SK-N-SH (cell line): ENCODE measurements at regions not wholly inside any gene's neighbourhood (a gene's known extent, or its start where the extent isn't known, plus 50 kb on each side); places are given as distances from the start of the nearest gene placed in this dataset.

Experiments
- CTCF ChIA-PET: fragments of 300-600, 350-600 bp; formaldehyde crosslinking; extraction: SDS; loops from one replicate; lab custom pipeline; 2021; lab: Yijun Ruan, JAX
- POLR2A ChIA-PET: fragments of 350-600 bp; sonication (Branson Sonifier 250); formaldehyde crosslinking; extraction: SDS; loops from one replicate; lab custom pipeline; 2020; ENCODE audit warnings: antibody characterized with exemption, inconsistent platforms; lab: Yijun Ruan, JAX
- DNase-seq: peaks from one replicate; pipeline ENCODE4 v3.0.0; 2012
- H2AFZ ChIP-seq: fragments of 200-600 bp; sonication (generic); 2 replicates; pipeline ENCODE4 v1.8.1; 2016; ENCODE audit warnings: antibody characterized with exemption, mild to moderate bottlenecking, low read depth
- H3F3A ChIP-seq: fragments of 200-600 bp; sonication (generic); replicated peaks from 2 replicates; pipeline ENCODE3; 2016; ENCODE audit warnings: antibody characterized with exemption, mild to moderate bottlenecking; ENCODE audit not compliant: insufficient read depth
- H3K27ac ChIP-seq, 2 experiments: fragments of 200-500 bp in 1 of 2; fragments of 200-600 bp in 1 of 2; sonication (Bioruptor generic) in 1 of 2; sonication (generic), shearing (Covaris generic) in 1 of 2; 2 replicates each; pipeline versions ENCODE4 v1.5.1 to v1.6.1; 2014 to 2016; ENCODE audit warnings: low read depth in 2 of 2, inconsistent platforms in 1 of 2, low read length in 1 of 2, mild to moderate bottlenecking in 1 of 2, mixed read lengths in 1 of 2
- H3K27me3 ChIP-seq: fragments of 200-600 bp; sonication (generic), shearing (Covaris generic); 2 replicates; pipeline ENCODE4 v1.6.1; 2016; ENCODE audit warnings: mixed run types; ENCODE audit not compliant: insufficient read depth
- H3K36me3 ChIP-seq, 2 experiments: fragments of 200-500 bp in 1 of 2; fragments of 200-600 bp in 1 of 2; sonication (Bioruptor generic) in 1 of 2; sonication (generic) in 1 of 2; replicated peaks in 1 of 2; 2 replicates each; pipeline versions ENCODE3 to v1.5.1; 2014 to 2016; ENCODE audit warnings: low read length in 1 of 2, mild to moderate bottlenecking in 1 of 2; ENCODE audit not compliant: insufficient read depth in 2 of 2, control insufficient read depth in 1 of 2
- H3K4me1 ChIP-seq, 2 experiments: fragments of 200-500 bp in 1 of 2; fragments of 200-600 bp in 1 of 2; sonication (Bioruptor generic) in 1 of 2; sonication (generic), shearing (Covaris generic) in 1 of 2; 2 replicates each; pipeline versions ENCODE4 v1.5.1 to v1.6.1; 2014 to 2016; ENCODE audit warnings: low read depth in 1 of 2, low read length in 1 of 2, mixed run types in 1 of 2; ENCODE audit not compliant: insufficient read depth in 2 of 2, control insufficient read depth in 1 of 2
- H3K4me2 ChIP-seq: fragments of 200-600 bp; sonication (generic), shearing (Covaris generic); 2 replicates; pipeline ENCODE4 v1.6.1; 2017; ENCODE audit warnings: mixed run types
- H3K4me3 ChIP-seq, 2 experiments: fragments of 200-500 bp in 1 of 2; fragments of 200-600 bp in 1 of 2; sonication (Bioruptor generic) in 1 of 2; sonication (generic), shearing (Covaris generic) in 1 of 2; 2 replicates each; pipeline versions ENCODE4 v1.5.1 to v1.8.1; 2014 to 2016; ENCODE audit warnings: low read depth in 2 of 2, inconsistent platforms in 1 of 2, low read length in 1 of 2, mild to moderate bottlenecking in 1 of 2, mixed read lengths in 1 of 2, moderate library complexity in 1 of 2
- H3K79me2 ChIP-seq: fragments of 200-600 bp; sonication (generic); 2 replicates; pipeline ENCODE4 v1.8.1; 2017; ENCODE audit warnings: mild to moderate bottlenecking; ENCODE audit not compliant: insufficient read depth
- H3K9ac ChIP-seq: fragments of 200-600 bp; sonication (generic); 2 replicates; pipeline ENCODE4 v1.6.1; 2017; ENCODE audit warnings: mixed run types
- H3K9me2 ChIP-seq: fragments of 200-600 bp; sonication (generic); 2 replicates; pipeline ENCODE4 v1.6.1; 2017; ENCODE audit warnings: mixed run types
- H3K9me3 ChIP-seq: fragments of 200-600 bp; sonication (generic); 2 replicates; pipeline ENCODE4 v1.6.1; 2017; ENCODE audit warnings: mixed run types, mild to moderate bottlenecking, moderate library complexity
- H4K20me1 ChIP-seq: fragments of 200-600 bp; sonication (generic); 2 replicates; pipeline ENCODE4 v1.6.1; 2017; ENCODE audit warnings: mild to moderate bottlenecking, mixed run types; ENCODE audit not compliant: insufficient read depth
- ELF1 ChIP-seq: IDR thresholded peaks from 2 replicates; pipeline ENCODE4 v1.4.0; 2012
- EZH2phosphoT487 ChIP-seq: fragments of 200-600 bp; sonication (generic); IDR thresholded peaks from 2 replicates; pipeline ENCODE4 v1.6.1; 2017; ENCODE audit warnings: low read depth, mixed run types, mild to moderate bottlenecking, antibody characterized with exemption, moderate library complexity, borderline replicate concordance
- FOSL2 ChIP-seq: IDR thresholded peaks from 2 replicates; pipeline ENCODE4 v1.4.0; 2012; ENCODE audit warnings: low read depth, mild to moderate bottlenecking, moderate library complexity, borderline replicate concordance
- FOXJ3 ChIP-seq: sonication (generic); formaldehyde crosslinking; IDR thresholded peaks from 2 replicates; pipeline ENCODE4 v1.5.1; 2020; ENCODE audit warnings: mild to moderate bottlenecking, missing genetic modification reagents
- FOXM1 ChIP-seq: IDR thresholded peaks from 2 replicates; pipeline ENCODE4 v1.4.0; 2012; ENCODE audit warnings: low read depth, mild to moderate bottlenecking
- GABPA ChIP-seq: IDR thresholded peaks from 2 replicates; pipeline ENCODE4 v1.4.0; 2012; ENCODE audit warnings: low read depth, mild to moderate bottlenecking
- MEF2A ChIP-seq: IDR thresholded peaks from 2 replicates; pipeline ENCODE4 v1.4.0; 2012; ENCODE audit warnings: low read depth, borderline replicate concordance
- NFIC ChIP-seq: IDR thresholded peaks from 2 replicates; pipeline ENCODE4 v1.4.0; 2012; ENCODE audit warnings: borderline replicate concordance
- NRF1 ChIP-seq: IDR thresholded peaks from 2 replicates; pipeline ENCODE4 v1.6.1; 2012; ENCODE audit warnings: low read depth, mild to moderate bottlenecking, low read length
- POLR2AphosphoS5 ChIP-seq: IDR thresholded peaks from 2 replicates; pipeline ENCODE4 v1.6.1; 2012; ENCODE audit warnings: low read depth, low read length
- RCOR1 ChIP-seq: fragments of 150-350 bp; IDR thresholded peaks from 2 replicates; pipeline ENCODE4 v1.6.1; 2017; ENCODE audit warnings: antibody characterized with exemption, low read length
- RXRA ChIP-seq: IDR thresholded peaks from 2 replicates; pipeline ENCODE4 v1.4.0; 2012; ENCODE audit warnings: low read depth, mild to moderate bottlenecking, borderline replicate concordance
- SMC3 ChIP-seq: IDR thresholded peaks from 2 replicates; pipeline ENCODE4 v1.6.1; 2012; ENCODE audit warnings: low read depth, low read length, improper control_type of control experiment
- TEAD4 ChIP-seq: IDR thresholded peaks from 2 replicates; pipeline ENCODE4 v1.4.0; 2012; ENCODE audit warnings: mild to moderate bottlenecking, borderline replicate concordance; ENCODE audit not compliant: insufficient read depth
- WGBS: methylation state at CpG from one replicate; pipeline ENCODE4 v1.1.6; 2017; ENCODE audit warnings: low lambda C conversion rate; 5-methylcytosine and 5-hydroxymethylcytosine counted together
- TF ChIP-seq, protein P1 (sequence below): fragments of 200-600 bp; sonication (generic); IDR thresholded peaks from 2 replicates; pipeline ENCODE4 v1.6.1; 2017; ENCODE audit warnings: antibody characterized with exemption, mild to moderate bottlenecking, moderate library complexity
- TF ChIP-seq, protein P2 (sequence below): fragments of 150-350 bp; IDR thresholded peaks from 2 replicates; pipeline ENCODE4 v1.6.1; 2016; ENCODE audit warnings: mild to moderate bottlenecking, low read depth, low read length
- TF ChIP-seq, protein P3 (sequence below): IDR thresholded peaks from 2 replicates; pipeline ENCODE4; 2012
- TF ChIP-seq, protein P4 (sequence below): fragments of 150-350 bp; IDR thresholded peaks from 2 replicates; pipeline ENCODE4 v1.6.1; 2017; ENCODE audit warnings: antibody characterized with exemption, low read length, low read depth, borderline replicate concordance
- TF ChIP-seq, protein P5 (sequence below): IDR thresholded peaks from 2 replicates; pipeline ENCODE4 v1.6.1; 2012; ENCODE audit warnings: mild to moderate bottlenecking, low read depth, low read length, moderate library complexity

DNA sequence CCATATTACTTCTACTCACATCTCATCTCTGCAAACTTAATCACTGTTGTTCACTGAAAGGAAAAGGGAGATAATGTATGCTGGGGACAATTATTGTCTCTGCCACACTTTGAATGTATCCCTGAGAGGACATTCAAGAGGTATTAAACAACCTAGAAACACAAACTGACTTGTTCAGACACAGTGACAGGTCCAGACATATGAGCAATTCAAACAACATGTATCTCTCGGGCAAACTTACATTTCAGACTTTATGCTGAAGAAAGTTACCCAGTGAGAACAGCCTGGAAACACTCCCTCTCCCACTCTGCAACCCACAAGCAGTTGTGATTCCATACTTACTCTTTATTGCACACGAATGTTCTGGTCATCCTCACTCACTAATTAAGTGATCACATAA lies 968.7 kb upstream of the SLC10A2 start (continued):
- TF ChIP-seq TEAD4 (no peak), RCOR1 (no peak)

DNA sequence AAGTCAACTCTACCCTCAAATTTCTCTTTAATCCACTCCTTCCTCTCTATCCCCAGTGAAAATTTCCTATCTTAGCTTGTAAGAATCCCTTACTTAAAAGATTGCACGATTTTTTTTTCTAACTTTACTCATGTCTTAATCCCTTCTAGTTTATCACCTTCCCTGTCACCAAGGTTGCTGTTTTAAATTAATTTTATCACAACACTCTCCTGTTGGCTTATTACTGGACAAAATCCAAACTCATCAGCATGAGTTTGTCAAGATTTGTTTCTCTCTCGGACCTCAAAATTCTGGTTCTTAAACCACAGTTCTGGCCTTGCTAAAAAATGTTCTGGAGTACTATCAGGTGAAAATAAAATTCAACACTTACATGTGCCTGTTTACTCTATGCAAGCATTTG lies 959.1 kb upstream of the SLC10A2 start:
- no peak overlapping the region for H3K4me3 ChIP-seq
- H4K20me1 ChIP-seq = no peaks in the 10 kb centered on the region
- TF ChIP-seq RCOR1 = no peak
- TF ChIP-seq, protein P1, sequence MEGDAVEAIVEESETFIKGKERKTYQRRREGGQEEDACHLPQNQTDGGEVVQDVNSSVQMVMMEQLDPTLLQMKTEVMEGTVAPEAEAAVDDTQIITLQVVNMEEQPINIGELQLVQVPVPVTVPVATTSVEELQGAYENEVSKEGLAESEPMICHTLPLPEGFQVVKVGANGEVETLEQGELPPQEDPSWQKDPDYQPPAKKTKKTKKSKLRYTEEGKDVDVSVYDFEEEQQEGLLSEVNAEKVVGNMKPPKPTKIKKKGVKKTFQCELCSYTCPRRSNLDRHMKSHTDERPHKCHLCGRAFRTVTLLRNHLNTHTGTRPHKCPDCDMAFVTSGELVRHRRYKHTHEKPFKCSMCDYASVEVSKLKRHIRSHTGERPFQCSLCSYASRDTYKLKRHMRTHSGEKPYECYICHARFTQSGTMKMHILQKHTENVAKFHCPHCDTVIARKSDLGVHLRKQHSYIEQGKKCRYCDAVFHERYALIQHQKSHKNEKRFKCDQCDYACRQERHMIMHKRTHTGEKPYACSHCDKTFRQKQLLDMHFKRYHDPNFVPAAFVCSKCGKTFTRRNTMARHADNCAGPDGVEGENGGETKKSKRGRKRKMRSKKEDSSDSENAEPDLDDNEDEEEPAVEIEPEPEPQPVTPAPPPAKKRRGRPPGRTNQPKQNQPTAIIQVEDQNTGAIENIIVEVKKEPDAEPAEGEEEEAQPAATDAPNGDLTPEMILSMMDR = no peak
- no peak for TF ChIP-seq NFIC
- no peak for TF ChIP-seq EZH2phosphoT487
- no peak for TF ChIP-seq SMC3
- no peak for TF ChIP-seq FOXM1
- TF ChIP-seq, protein P2, sequence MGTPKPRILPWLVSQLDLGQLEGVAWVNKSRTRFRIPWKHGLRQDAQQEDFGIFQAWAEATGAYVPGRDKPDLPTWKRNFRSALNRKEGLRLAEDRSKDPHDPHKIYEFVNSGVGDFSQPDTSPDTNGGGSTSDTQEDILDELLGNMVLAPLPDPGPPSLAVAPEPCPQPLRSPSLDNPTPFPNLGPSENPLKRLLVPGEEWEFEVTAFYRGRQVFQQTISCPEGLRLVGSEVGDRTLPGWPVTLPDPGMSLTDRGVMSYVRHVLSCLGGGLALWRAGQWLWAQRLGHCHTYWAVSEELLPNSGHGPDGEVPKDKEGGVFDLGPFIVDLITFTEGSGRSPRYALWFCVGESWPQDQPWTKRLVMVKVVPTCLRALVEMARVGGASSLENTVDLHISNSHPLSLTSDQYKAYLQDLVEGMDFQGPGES = no peak
- no peak for TF ChIP-seq POLR2AphosphoS5
- no peak for TF ChIP-seq ELF1
- TF ChIP-seq MEF2A = no peak
- TF ChIP-seq, protein P3, sequence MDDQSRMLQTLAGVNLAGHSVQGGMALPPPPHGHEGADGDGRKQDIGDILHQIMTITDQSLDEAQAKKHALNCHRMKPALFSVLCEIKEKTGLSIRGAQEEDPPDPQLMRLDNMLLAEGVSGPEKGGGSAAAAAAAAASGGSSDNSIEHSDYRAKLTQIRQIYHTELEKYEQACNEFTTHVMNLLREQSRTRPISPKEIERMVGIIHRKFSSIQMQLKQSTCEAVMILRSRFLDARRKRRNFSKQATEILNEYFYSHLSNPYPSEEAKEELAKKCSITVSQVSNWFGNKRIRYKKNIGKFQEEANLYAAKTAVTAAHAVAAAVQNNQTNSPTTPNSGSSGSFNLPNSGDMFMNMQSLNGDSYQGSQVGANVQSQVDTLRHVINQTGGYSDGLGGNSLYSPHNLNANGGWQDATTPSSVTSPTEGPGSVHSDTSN = no peak
- TF ChIP-seq RXRA = no peak
- TF ChIP-seq FOSL2 = no peak
- TF ChIP-seq, protein P4, sequence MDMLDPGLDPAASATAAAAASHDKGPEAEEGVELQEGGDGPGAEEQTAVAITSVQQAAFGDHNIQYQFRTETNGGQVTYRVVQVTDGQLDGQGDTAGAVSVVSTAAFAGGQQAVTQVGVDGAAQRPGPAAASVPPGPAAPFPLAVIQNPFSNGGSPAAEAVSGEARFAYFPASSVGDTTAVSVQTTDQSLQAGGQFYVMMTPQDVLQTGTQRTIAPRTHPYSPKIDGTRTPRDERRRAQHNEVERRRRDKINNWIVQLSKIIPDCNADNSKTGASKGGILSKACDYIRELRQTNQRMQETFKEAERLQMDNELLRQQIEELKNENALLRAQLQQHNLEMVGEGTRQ = no peak
- no peak for TF ChIP-seq FOXJ3 (CRISPR knock-in tag)
- TF ChIP-seq NRF1 = no peak
- TF ChIP-seq GABPA = no peak
- TF ChIP-seq, protein P5, sequence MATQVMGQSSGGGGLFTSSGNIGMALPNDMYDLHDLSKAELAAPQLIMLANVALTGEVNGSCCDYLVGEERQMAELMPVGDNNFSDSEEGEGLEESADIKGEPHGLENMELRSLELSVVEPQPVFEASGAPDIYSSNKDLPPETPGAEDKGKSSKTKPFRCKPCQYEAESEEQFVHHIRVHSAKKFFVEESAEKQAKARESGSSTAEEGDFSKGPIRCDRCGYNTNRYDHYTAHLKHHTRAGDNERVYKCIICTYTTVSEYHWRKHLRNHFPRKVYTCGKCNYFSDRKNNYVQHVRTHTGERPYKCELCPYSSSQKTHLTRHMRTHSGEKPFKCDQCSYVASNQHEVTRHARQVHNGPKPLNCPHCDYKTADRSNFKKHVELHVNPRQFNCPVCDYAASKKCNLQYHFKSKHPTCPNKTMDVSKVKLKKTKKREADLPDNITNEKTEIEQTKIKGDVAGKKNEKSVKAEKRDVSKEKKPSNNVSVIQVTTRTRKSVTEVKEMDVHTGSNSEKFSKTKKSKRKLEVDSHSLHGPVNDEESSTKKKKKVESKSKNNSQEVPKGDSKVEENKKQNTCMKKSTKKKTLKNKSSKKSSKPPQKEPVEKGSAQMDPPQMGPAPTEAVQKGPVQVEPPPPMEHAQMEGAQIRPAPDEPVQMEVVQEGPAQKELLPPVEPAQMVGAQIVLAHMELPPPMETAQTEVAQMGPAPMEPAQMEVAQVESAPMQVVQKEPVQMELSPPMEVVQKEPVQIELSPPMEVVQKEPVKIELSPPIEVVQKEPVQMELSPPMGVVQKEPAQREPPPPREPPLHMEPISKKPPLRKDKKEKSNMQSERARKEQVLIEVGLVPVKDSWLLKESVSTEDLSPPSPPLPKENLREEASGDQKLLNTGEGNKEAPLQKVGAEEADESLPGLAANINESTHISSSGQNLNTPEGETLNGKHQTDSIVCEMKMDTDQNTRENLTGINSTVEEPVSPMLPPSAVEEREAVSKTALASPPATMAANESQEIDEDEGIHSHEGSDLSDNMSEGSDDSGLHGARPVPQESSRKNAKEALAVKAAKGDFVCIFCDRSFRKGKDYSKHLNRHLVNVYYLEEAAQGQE = no peak
- no peaks in the 10 kb centered on the region for H3K36me3 ChIP-seq
- H3K9ac ChIP-seq = no peak overlapping the region
- no peaks in the 10 kb centered on the region for H3K9me3 ChIP-seq
- CTCF ChIA-PET = no interaction called here
- no peak overlapping the region for H2AFZ ChIP-seq
- no peaks in the 10 kb centered on the region for H3K79me2 ChIP-seq
- WGBS = 37% methylated on average over 2 of the region's 2 CpGs
- H3K4me2 ChIP-seq = no peak overlapping the region
- H3F3A ChIP-seq = no peaks in the 10 kb centered on the region
- no peak overlapping the region for H3K27ac ChIP-seq
- POLR2A ChIA-PET = no interaction called here
- H3K9me2 ChIP-seq = 0 out of 2 replicates have a peak, but pooled peaks cover 3% of the 10 kb centered on the region
- no peak for DNase-seq
- H3K27me3 ChIP-seq = no peaks in the 10 kb centered on the region
- no peaks in the 10 kb centered on the region for H3K4me1 ChIP-seq
